Vagina (tissue), 2 donors: ENCODE measurements at regions not wholly inside any gene's neighbourhood (a gene's known extent, or its start where the extent isn't known, plus 50 kb on each side); places are given as distances from the start of the nearest gene placed in this dataset.

ENCODE experiments used
- POLR2A ChIP-seq, 2 donors: fragments of 450-650 bp; IDR thresholded peaks; one replicate each; pipeline ENCODE4 v1.6.1; 2017; ENCODE audit warnings: antibody characterized with exemption in 2 of 2, mild to moderate bottlenecking in 2 of 2, moderate library complexity in 2 of 2
- POLR2AphosphoS5 ChIP-seq, 2 donors: sonication (generic); formaldehyde crosslinking; IDR thresholded peaks; one replicate each; pipeline ENCODE4 v1.9.0; 2017; ENCODE audit warnings: antibody characterized with exemption in 2 of 2, mild to moderate bottlenecking in 2 of 2, low read depth in 1 of 2; ENCODE audit not compliant: insufficient read depth in 1 of 2
- TF ChIP-seq, protein P1 (sequence below), 3 experiments: fragments of 450-650 bp in 2 of 3; fragments of 200-600 bp in 1 of 3; sonication (generic) in 1 of 3; IDR thresholded peaks; one replicate each; pipeline ENCODE4 v1.5.1; 2017 to 2019; ENCODE audit warnings: antibody characterized with exemption in 3 of 3, mild to moderate bottlenecking in 2 of 3, moderate library complexity in 2 of 3

DNA sequence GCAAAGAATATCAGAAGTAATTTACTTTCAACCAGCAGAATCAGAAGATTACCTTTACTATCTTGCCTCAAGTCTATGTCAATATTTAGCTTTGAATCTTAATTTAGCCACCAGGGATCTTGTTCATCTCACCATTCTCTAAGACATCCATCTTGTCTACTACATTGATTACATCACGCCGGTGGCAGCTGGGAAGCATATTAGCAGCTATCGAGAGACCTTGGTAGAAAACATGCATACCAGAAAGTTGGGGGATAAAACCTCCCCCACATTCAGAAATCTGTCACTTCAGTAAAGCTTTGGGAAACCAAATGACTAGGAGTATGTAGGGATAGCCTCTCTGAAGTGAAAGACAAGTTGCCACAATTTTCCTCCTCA lies 703.8 kb upstream of the FSHR start:
- TF ChIP-seq, protein P1, sequence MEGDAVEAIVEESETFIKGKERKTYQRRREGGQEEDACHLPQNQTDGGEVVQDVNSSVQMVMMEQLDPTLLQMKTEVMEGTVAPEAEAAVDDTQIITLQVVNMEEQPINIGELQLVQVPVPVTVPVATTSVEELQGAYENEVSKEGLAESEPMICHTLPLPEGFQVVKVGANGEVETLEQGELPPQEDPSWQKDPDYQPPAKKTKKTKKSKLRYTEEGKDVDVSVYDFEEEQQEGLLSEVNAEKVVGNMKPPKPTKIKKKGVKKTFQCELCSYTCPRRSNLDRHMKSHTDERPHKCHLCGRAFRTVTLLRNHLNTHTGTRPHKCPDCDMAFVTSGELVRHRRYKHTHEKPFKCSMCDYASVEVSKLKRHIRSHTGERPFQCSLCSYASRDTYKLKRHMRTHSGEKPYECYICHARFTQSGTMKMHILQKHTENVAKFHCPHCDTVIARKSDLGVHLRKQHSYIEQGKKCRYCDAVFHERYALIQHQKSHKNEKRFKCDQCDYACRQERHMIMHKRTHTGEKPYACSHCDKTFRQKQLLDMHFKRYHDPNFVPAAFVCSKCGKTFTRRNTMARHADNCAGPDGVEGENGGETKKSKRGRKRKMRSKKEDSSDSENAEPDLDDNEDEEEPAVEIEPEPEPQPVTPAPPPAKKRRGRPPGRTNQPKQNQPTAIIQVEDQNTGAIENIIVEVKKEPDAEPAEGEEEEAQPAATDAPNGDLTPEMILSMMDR (IDR thresholded peaks at IDR 0.05) = no peak
- no peak for TF ChIP-seq POLR2A (IDR thresholded peaks at IDR 0.05)
- TF ChIP-seq POLR2AphosphoS5 (IDR thresholded peaks at IDR 0.05; ENCODE audit: insufficient read depth in 1 of 2, low read depth in 1 of 2) = no peak
